Left colon (tissue), 2 donors: ENCODE measurements at regions not wholly inside any gene's neighbourhood (a gene's known extent, or its start where the extent isn't known, plus 50 kb on each side); places are given as distances from the start of the nearest gene placed in this dataset.
"Not testable (repeated sequence)": the region's sequence is repeated elsewhere in the genome, so short reads cannot be mapped to it uniquely, and the experiment has no call there.

ENCODE experiments used
- ATAC-seq: fragments of 200-7000 bp; cut with Tn5 transposase; one replicate; pipeline ENCODE4 v1.9.1; 2020; ENCODE audit warnings: mild to moderate bottlenecking, moderate library complexity
- DNase-seq, 2 donors: peaks; one replicate each; pipeline ENCODE4 v3.0.0-alpha.2; 2020
- intact Hi-C, 2 donors: fragments of 100-400 bp; cut with DNase I in 1 of 2; cut with micrococcal nuclease in 1 of 2; formaldehyde crosslinking; loops; one replicate each; pipeline versions ENCODE4 v1.11.2 to v1.14.0; 2022; cut with DNase I, micrococcal nuclease
- donor health status: DM: no; HTN: no; CAD: no.
- donor health status: DM: yes; HTN: yes; CAD: no.

- ATAC-seq (no peak), DNase-seq (no peak)
- intact Hi-C loops = no loop called here
Observed at GRCh38 chr18:43341014-43341413, 63.7 kb upstream of the SYT4 start.

GRCh38 chr18:43350176-43350575 lies 72.9 kb upstream of the SYT4 start:
- intact Hi-C loops = no loop called here
- no peak for DNase-seq
- no peak for ATAC-seq

- intact Hi-C loops = no loop called here
- ATAC-seq (no peak), DNase-seq (no peak)
Observed at GRCh38 chr18:43364535-43364934, 87.2 kb upstream of the SYT4 start.

- no peak for DNase-seq
- ATAC-seq = no peak
- intact Hi-C loops = no loop called here
Observed at GRCh38 chr18:43367895-43368294, 90.6 kb upstream of the SYT4 start.

- intact Hi-C loops, DNase-seq, ATAC-seq: not testable (repeated sequence)
Observed at GRCh38 chr18:43369311-43369710, 92.0 kb upstream of the SYT4 start.

GRCh38 chr18:43372773-43373172 lies 95.5 kb upstream of the SYT4 start:
- intact Hi-C loops = no loop called here
- no peak for DNase-seq
- no peak for ATAC-seq

- intact Hi-C loops = no loop called here
- ATAC-seq = no peak
- no peak for DNase-seq
Observed at GRCh38 chr18:43380104-43380672, 102.9 kb upstream of the SYT4 start.

- ATAC-seq (no peak), DNase-seq (no peak)
- intact Hi-C loops = no loop called here
Observed at GRCh38 chr18:43382641-43383403, 105.5 kb upstream of the SYT4 start.

- DNase-seq = no peak
- no peak for ATAC-seq
- intact Hi-C loops = no loop called here
Observed at GRCh38 chr18:43389163-43389562, 111.9 kb upstream of the SYT4 start.

GRCh38 chr18:43392168-43392567 lies 114.9 kb upstream of the SYT4 start:
- DNase-seq = no peak
- intact Hi-C loops = no loop called here
- no peak for ATAC-seq

- intact Hi-C loops = no loop called here
- ATAC-seq = no peak
Observed at GRCh38 chr18:43393174-43393573, 115.9 kb upstream of the SYT4 start.

GRCh38 chr18:43396266-43396665 lies 119.0 kb upstream of the SYT4 start:
- intact Hi-C loops = no loop called here
- DNase-seq = no peak

More at GRCh38 chr18:43393174-43393573, 115.9 kb upstream of the SYT4 start:
- no peak for DNase-seq

GRCh38 chr18:43398601-43399000 lies 121.3 kb upstream of the SYT4 start:
- intact Hi-C loops = no loop called here
- DNase-seq = no peak

More at GRCh38 chr18:43396266-43396665, 119.0 kb upstream of the SYT4 start:
- no peak for ATAC-seq

GRCh38 chr18:43405097-43405496 lies 127.8 kb upstream of the SYT4 start:
- intact Hi-C loops = no loop called here
- ATAC-seq = no peak
- no peak for DNase-seq

More at GRCh38 chr18:43398601-43399000, 121.3 kb upstream of the SYT4 start:
- no peak for ATAC-seq

- no peak for DNase-seq
- no peak for ATAC-seq
- intact Hi-C loops = no loop called here
Observed at GRCh38 chr18:43414006-43414405, 136.7 kb upstream of the SYT4 start.

GRCh38 chr18:43420091-43420490 lies 142.8 kb upstream of the SYT4 start:
- ATAC-seq (no peak), DNase-seq (no peak)
- intact Hi-C loops = no loop called here

- ATAC-seq (no peak), DNase-seq (no peak)
- intact Hi-C loops = no loop called here
Observed at GRCh38 chr18:43420950-43421349, 143.7 kb upstream of the SYT4 start.

- ATAC-seq (no peak), DNase-seq (no peak)
- intact Hi-C loops = no loop called here
Observed at GRCh38 chr18:43422518-43422917, 145.2 kb upstream of the SYT4 start.

- intact Hi-C loops = no loop called here
- DNase-seq = no peak
- no peak for ATAC-seq
Observed at GRCh38 chr18:43435851-43436250, 158.6 kb upstream of the SYT4 start.

GRCh38 chr18:43442131-43442530 lies 164.8 kb upstream of the SYT4 start:
- ATAC-seq = no peak

GRCh38 chr18:43442571-43442970 lies 165.3 kb upstream of the SYT4 start:
- DNase-seq = no peak
- no peak for ATAC-seq
- intact Hi-C loops = no loop called here

More at GRCh38 chr18:43442131-43442530, 164.8 kb upstream of the SYT4 start:
- intact Hi-C loops = no loop called here
- DNase-seq = no peak
